ENCODE measurements at regions not wholly inside any gene's neighbourhood (a gene's known extent, or its start where the extent isn't known, plus 50 kb on each side); places are given as distances from the start of the nearest gene placed in this dataset.

GRCh38 chr19:31534786-31535657 is 185.8 kb upstream of the TSHZ3 start:
- no peak for TF ChIP-seq TAF1 (IDR thresholded peaks at IDR 0.05; ENCODE audit: low read depth, low read length)
- TF ChIP-seq POLR2A (IDR thresholded peaks at IDR 0.05; ENCODE audit: low read depth, low read length), result no peak
- no peak for TF ChIP-seq POLR2AphosphoS5 (IDR thresholded peaks at IDR 0.05; ENCODE audit: low read depth, low read length)
